WTC11 (cell line): ENCODE measurements at regions not wholly inside any gene's neighbourhood (a gene's known extent, or its start where the extent isn't known, plus 50 kb on each side); places are given as distances from the start of the nearest gene placed in this dataset.

Experiments used
- ATAC-seq: fragments of 200-7000 bp; cut with Tn5 transposase; 2 replicates; pipeline ENCODE4 v1.10.0; 2021; ENCODE audit warnings: mild to moderate bottlenecking, moderate library complexity
- CTCF ChIA-PET: fragments of 300-600 bp; sonication (Branson Sonifier 250); formaldehyde crosslinking; loops from one replicate; lab custom pipeline; 2021; ENCODE audit warnings: antibody characterized with exemption; lab: Charles Lee
- POLR2A ChIA-PET: fragments of 350-600 bp; sonication (Branson Sonifier 250); formaldehyde crosslinking; loops from one replicate; lab custom pipeline; 2021; ENCODE audit warnings: antibody characterized with exemption; lab: Charles Lee
- DNase-seq: peaks from one replicate; pipeline ENCODE4 v3.0.0; 2021; ENCODE audit warnings: low spot score
- H3K27ac Mint-ChIP-seq: 2 replicates; pipeline ENCODE4 v1.8.0; 2021; ENCODE audit warnings: mixed read lengths
- H3K27me3 Mint-ChIP-seq: 2 replicates; pipeline ENCODE4 v1.8.0; 2021; ENCODE audit warnings: low read depth, mild to moderate bottlenecking, moderate library complexity, mixed read lengths
- H3K36me3 Mint-ChIP-seq: 2 replicates; pipeline ENCODE4 v1.8.0; 2021; ENCODE audit warnings: mixed read lengths
- H3K4me1 Mint-ChIP-seq: 2 replicates; pipeline ENCODE4 v1.8.0; 2022; ENCODE audit warnings: mixed read lengths
- H3K4me3 Mint-ChIP-seq: 2 replicates; pipeline ENCODE4 v1.8.0; 2021; ENCODE audit warnings: mild to moderate bottlenecking, moderate library complexity, mixed read lengths
- H3K9me3 Mint-ChIP-seq: 2 replicates; pipeline ENCODE4 v1.8.0; 2021; ENCODE audit warnings: mixed read lengths
- AFF4 ChIP-seq: sonication (generic); formaldehyde crosslinking; IDR thresholded peaks from 2 replicates; pipeline ENCODE4 v1.8.1; 2023; ENCODE audit warnings: mild to moderate bottlenecking, missing genetic modification reagents, borderline replicate concordance
- ATF3 ChIP-seq: sonication (generic); formaldehyde crosslinking; conservative IDR thresholded peaks from 2 replicates; pipeline ENCODE4 v1.8.1; 2022; ENCODE audit warnings: mild to moderate bottlenecking, missing genetic modification reagents
- CDX4 ChIP-seq: fragments of 250-450 bp; sonication (Bioruptor Pico); IDR thresholded peaks from 2 replicates; pipeline ENCODE4 v1.9.0; 2021; ENCODE audit warnings: moderate library complexity, mild to moderate bottlenecking, inconsistent platforms, borderline replicate concordance
- ELF4 ChIP-seq: sonication (generic); formaldehyde crosslinking; IDR thresholded peaks from 2 replicates; pipeline ENCODE4 v1.8.1; 2022; ENCODE audit warnings: low read depth, mild to moderate bottlenecking, moderate library complexity, missing genetic modification reagents
- EMX1 ChIP-seq: fragments of 250-450 bp; sonication (Bioruptor Pico); IDR thresholded peaks from 2 replicates; pipeline ENCODE4 v1.8.0; 2021; ENCODE audit warnings: mild to moderate bottlenecking
- ESRRA ChIP-seq: sonication (generic); formaldehyde crosslinking; IDR thresholded peaks from 2 replicates; pipeline ENCODE4 v1.8.1; 2022; ENCODE audit warnings: mild to moderate bottlenecking, missing genetic modification reagents, borderline replicate concordance
- GRHL2 ChIP-seq: fragments of 250-450 bp; sonication (Bioruptor Pico); IDR thresholded peaks from 2 replicates; pipeline ENCODE4 v1.8.0; 2022; ENCODE audit warnings: mild to moderate bottlenecking, moderate library complexity; ENCODE audit not compliant: insufficient replicate concordance, severe bottlenecking
- KAT7 ChIP-seq: sonication (generic); formaldehyde crosslinking; IDR thresholded peaks from 2 replicates; pipeline ENCODE4 v1.8.1; 2023; ENCODE audit warnings: missing genetic modification reagents, mild to moderate bottlenecking, borderline replicate concordance
- MAX ChIP-seq: sonication (generic); formaldehyde crosslinking; IDR thresholded peaks from 2 replicates; pipeline ENCODE4 v1.8.0; 2022; ENCODE audit warnings: mild to moderate bottlenecking, missing genetic modification reagents
- MLX ChIP-seq: sonication (generic); formaldehyde crosslinking; IDR thresholded peaks from 2 replicates; pipeline ENCODE4 v1.8.1; 2023; ENCODE audit warnings: mild to moderate bottlenecking, missing genetic modification reagents, moderate library complexity
- NR1H2 ChIP-seq: sonication (generic); formaldehyde crosslinking; IDR thresholded peaks from 2 replicates; pipeline ENCODE4 v1.9.0; 2021; ENCODE audit warnings: mild to moderate bottlenecking, moderate library complexity, missing genetic modification reagents
- NR3C1 ChIP-seq: sonication (generic); formaldehyde crosslinking; conservative IDR thresholded peaks from 2 replicates; pipeline ENCODE4 v1.8.1; 2023; ENCODE audit warnings: low read depth, mild to moderate bottlenecking, missing genetic modification reagents
- PRRX2 ChIP-seq: fragments of 250-450 bp; sonication (Bioruptor Pico); IDR thresholded peaks from 2 replicates; pipeline ENCODE4 v1.8.0; 2021; ENCODE audit warnings: mild to moderate bottlenecking
- RELA ChIP-seq: sonication (generic); formaldehyde crosslinking; IDR thresholded peaks from 2 replicates; pipeline ENCODE4 v1.8.1; 2022; ENCODE audit warnings: missing genetic modification reagents, mild to moderate bottlenecking, borderline replicate concordance
- SMAD3 ChIP-seq: sonication (generic); formaldehyde crosslinking; IDR thresholded peaks from 2 replicates; pipeline ENCODE4 v1.8.0; 2022; ENCODE audit warnings: missing genetic modification reagents, mild to moderate bottlenecking, borderline replicate concordance
- TCF7 ChIP-seq: sonication (generic); formaldehyde crosslinking; IDR thresholded peaks from 2 replicates; pipeline ENCODE4 v1.8.0; 2022; ENCODE audit warnings: mild to moderate bottlenecking, low read depth, missing genetic modification reagents, moderate library complexity
- ZNF219 ChIP-seq: sonication (generic); formaldehyde crosslinking; IDR thresholded peaks from 2 replicates; pipeline ENCODE4 v1.8.0; 2023; ENCODE audit warnings: missing genetic modification reagents, mild to moderate bottlenecking, borderline replicate concordance
- ZNF232 ChIP-seq: sonication (generic); formaldehyde crosslinking; IDR thresholded peaks from 2 replicates; pipeline ENCODE4 v1.8.0; 2022; ENCODE audit warnings: mild to moderate bottlenecking, missing genetic modification reagents
- ZNF281 ChIP-seq: sonication (generic); formaldehyde crosslinking; IDR thresholded peaks from 2 replicates; pipeline ENCODE4 v1.8.0; 2023; ENCODE audit warnings: mild to moderate bottlenecking, missing genetic modification reagents
- ZNF512 ChIP-seq: sonication (generic); formaldehyde crosslinking; IDR thresholded peaks from 2 replicates; pipeline ENCODE4 v1.8.1; 2022; ENCODE audit warnings: missing genetic modification reagents, borderline replicate concordance
- ZNF532 ChIP-seq: fragments of 250-450 bp; sonication (Bioruptor Pico); IDR thresholded peaks from 2 replicates; pipeline ENCODE4 v1.9.0; 2021; ENCODE audit warnings: mild to moderate bottlenecking, borderline replicate concordance

GRCh38 chr2:56960581-56960980, 776.8 kb downstream of the CCDC85A start:
- H3K27ac Mint-ChIP-seq, result no peak overlapping the region
- TF ChIP-seq ATF3 (no peak), ZNF232 (CRISPR knock-in tag) (no peak), ELF4 (CRISPR knock-in tag) (no peak), KAT7 (CRISPR knock-in tag) (no peak), GRHL2 (no peak), TCF7 (no peak), ESRRA (CRISPR knock-in tag) (no peak), ZNF512 (CRISPR knock-in tag) (no peak), MAX (no peak), NR3C1 (CRISPR knock-in tag) (no peak), AFF4 (CRISPR knock-in tag) (no peak), PRRX2 (CRISPR knock-in tag) (no peak), SMAD3 (CRISPR knock-in tag) (no peak), ZNF532 (CRISPR knock-in tag) (no peak), EMX1 (CRISPR knock-in tag) (no peak), RELA (CRISPR knock-in tag) (no peak)
- DNase-seq (no peak), ATAC-seq (no peak)
- peaks cover 9% of the 10 kb centered on the region for H3K36me3 Mint-ChIP-seq
- H3K4me1 Mint-ChIP-seq, result no peaks in the 10 kb centered on the region
- CTCF ChIA-PET, result no interaction called here
- H3K27me3 Mint-ChIP-seq, result no peaks in the 10 kb centered on the region
- POLR2A ChIA-PET, result no interaction called here
- no peak overlapping the region for H3K4me3 Mint-ChIP-seq
- peaks cover 32% of the 10 kb centered on the region for H3K9me3 Mint-ChIP-seq

- H3K27ac Mint-ChIP-seq, result no peak overlapping the region
- peaks cover 6% of the 10 kb centered on the region for H3K36me3 Mint-ChIP-seq
- peaks cover 7% of the 10 kb centered on the region for H3K4me1 Mint-ChIP-seq
- ChIA-PET POLR2A (no interaction called here), CTCF (no interaction called here)
- no peaks in the 10 kb centered on the region for H3K27me3 Mint-ChIP-seq
- peaks cover 27% of the 10 kb centered on the region for H3K9me3 Mint-ChIP-seq
- ATAC-seq (no peak), DNase-seq (no peak)
- H3K4me3 Mint-ChIP-seq, result no peak overlapping the region
- TF ChIP-seq NR3C1 (CRISPR knock-in tag) (no peak), ZNF281 (no peak), MLX (CRISPR knock-in tag) (no peak), NR1H2 (no peak), ATF3 (no peak), ZNF219 (CRISPR knock-in tag) (no peak), CDX4 (CRISPR knock-in tag) (no peak)
Observed at GRCh38 chr2:56962673-56963072, 778.9 kb downstream of the CCDC85A start.
